Smooth muscle cell (in vitro differentiated cells): ENCODE measurements at regions not wholly inside any gene's neighbourhood (a gene's known extent, or its start where the extent isn't known, plus 50 kb on each side); places are given as distances from the start of the nearest gene placed in this dataset.

ENCODE experiments used
- DNase-seq: peaks from one replicate; lab custom pipeline; 2025; ENCODE audit not compliant: unreplicated experiment; lab: John Stamatoyannopoulos, UW
- H2AFZ ChIP-seq: fragments of 200-600 bp; sonication (generic); 2 replicates; pipeline ENCODE4 v1.6.0; 2016; ENCODE audit warnings: antibody characterized with exemption, low read depth, mild to moderate bottlenecking
- H3F3A ChIP-seq: fragments of 200-600 bp; sonication (generic); 2 replicates; pipeline ENCODE4 v1.6.0; 2017; ENCODE audit warnings: antibody characterized with exemption, low read depth
- H3K27ac ChIP-seq: fragments of 200-600 bp; sonication (generic); 2 replicates; pipeline ENCODE4 v1.5.1; 2016; ENCODE audit warnings: low read depth, mild to moderate bottlenecking
- H3K27me3 ChIP-seq: fragments of 200-600 bp; sonication (generic); 2 replicates; pipeline ENCODE4 v1.6.1; 2016; ENCODE audit warnings: low read depth, mild to moderate bottlenecking
- H3K36me3 ChIP-seq: fragments of 200-600 bp; sonication (generic); 2 replicates; pipeline ENCODE4 v1.5.1; 2016; ENCODE audit warnings: low read depth
- H3K4me1 ChIP-seq: fragments of 200-600 bp; sonication (generic); 2 replicates; pipeline ENCODE4 v1.5.1; 2016; ENCODE audit warnings: low read depth
- H3K4me2 ChIP-seq: fragments of 200-600 bp; sonication (generic); 2 replicates; pipeline ENCODE4 v1.6.0; 2016; ENCODE audit warnings: mild to moderate bottlenecking
- H3K4me3 ChIP-seq: fragments of 200-600 bp; sonication (generic); 2 replicates; pipeline ENCODE4 v1.5.1; 2016; ENCODE audit warnings: mild to moderate bottlenecking
- H3K79me2 ChIP-seq: fragments of 200-600 bp; sonication (generic); 2 replicates; pipeline ENCODE4 v1.6.0; 2016; ENCODE audit warnings: low read depth, mild to moderate bottlenecking
- H3K9ac ChIP-seq: fragments of 200-600 bp; sonication (generic); 2 replicates; pipeline ENCODE4 v1.6.0; 2016; ENCODE audit warnings: low read depth
- H3K9me3 ChIP-seq: fragments of 200-600 bp; sonication (generic); replicated peaks from 2 replicates; pipeline ENCODE4 v1.5.1; 2016; ENCODE audit warnings: low read depth
- H4K20me1 ChIP-seq: fragments of 200-600 bp; sonication (generic); 2 replicates; pipeline ENCODE4 v1.6.0; 2016; ENCODE audit warnings: low read depth
- CTCF ChIP-seq: fragments of 200-600 bp; sonication (generic); IDR thresholded peaks from 2 replicates; pipeline ENCODE4 v1.5.1; 2017; ENCODE audit warnings: borderline replicate concordance, mild to moderate bottlenecking, antibody characterized with exemption; ENCODE audit not compliant: insufficient read depth, poor library complexity, severe bottlenecking
- WGBS: methylation state at CpG from one replicate; pipeline ENCODE4 v1.1.7; 2016; ENCODE audit warnings: low lambda C conversion rate; 5-methylcytosine and 5-hydroxymethylcytosine counted together

- Histone ChIP-seq H2AFZ (no peak overlapping the region), H3K9ac (no peak overlapping the region), H3K9me3 (no peaks in the 10 kb centered on the region), H3K27ac (no peak overlapping the region), H3F3A (no peaks in the 10 kb centered on the region), H3K27me3 (no peaks in the 10 kb centered on the region), H3K4me2 (no peak overlapping the region), H3K79me2 (no peaks in the 10 kb centered on the region), H4K20me1 (no peaks in the 10 kb centered on the region), H3K36me3 (no peaks in the 10 kb centered on the region), H3K4me1 (no peaks in the 10 kb centered on the region), H3K4me3 (no peak overlapping the region)
- DNase-seq = no peak
- TF ChIP-seq CTCF = no peak
Measured at GRCh38 chrX:123064053-123064452, 120.0 kb upstream of the GRIA3 start.

GRCh38 chrX:123072686-123073385, 111.2 kb upstream of the GRIA3 start:
- Histone ChIP-seq H2AFZ (no peak overlapping the region), H3K4me3 (no peak overlapping the region), H3K36me3 (no peaks in the 10 kb centered on the region), H3K79me2 (no peaks in the 10 kb centered on the region), H4K20me1 (no peaks in the 10 kb centered on the region), H3F3A (no peaks in the 10 kb centered on the region), H3K9ac (no peak overlapping the region), H3K4me2 (no peak overlapping the region), H3K27me3 (no peaks in the 10 kb centered on the region), H3K27ac (no peak overlapping the region), H3K9me3 (no peaks in the 10 kb centered on the region), H3K4me1 (no peaks in the 10 kb centered on the region)
- 77% methylated on average over 3 of the region's 3 CpGs for WGBS
- no peak for TF ChIP-seq CTCF
- DNase-seq = no peak

GRCh38 chrX:123075947-123076561, 108.0 kb upstream of the GRIA3 start:
- H3F3A ChIP-seq = no peaks in the 10 kb centered on the region
- no peak overlapping the region for H3K27ac ChIP-seq
- no peak overlapping the region for H3K9ac ChIP-seq
- DNase-seq = no peak
- H3K4me1 ChIP-seq = no peaks in the 10 kb centered on the region
- H3K9me3 ChIP-seq = no peaks in the 10 kb centered on the region
- no peaks in the 10 kb centered on the region for H3K27me3 ChIP-seq
- H4K20me1 ChIP-seq = no peaks in the 10 kb centered on the region
- no peak for TF ChIP-seq CTCF
- no peak overlapping the region for H3K4me2 ChIP-seq
- no peak overlapping the region for H3K4me3 ChIP-seq
- 63% methylated on average over 4 of the region's 4 CpGs for WGBS
- no peak overlapping the region for H2AFZ ChIP-seq
- no peaks in the 10 kb centered on the region for H3K36me3 ChIP-seq
- no peaks in the 10 kb centered on the region for H3K79me2 ChIP-seq

- Histone ChIP-seq H3K27ac (no peak overlapping the region), H3F3A (no peaks in the 10 kb centered on the region)
- DNase-seq = no peak
Measured at GRCh38 chrX:123077631-123078030, 106.4 kb upstream of the GRIA3 start.

More at GRCh38 chrX:123077631-123078030, 106.4 kb upstream of the GRIA3 start:
- Histone ChIP-seq H3K79me2 (no peaks in the 10 kb centered on the region), H3K9me3 (no peaks in the 10 kb centered on the region), H4K20me1 (no peaks in the 10 kb centered on the region), H3K9ac (no peak overlapping the region), H2AFZ (no peak overlapping the region), H3K36me3 (no peaks in the 10 kb centered on the region), H3K4me2 (no peak overlapping the region), H3K27me3 (no peaks in the 10 kb centered on the region), H3K4me3 (no peak overlapping the region), H3K4me1 (no peaks in the 10 kb centered on the region)
- no peak for TF ChIP-seq CTCF
